Stomach smooth muscle (tissue), 2 donors: ENCODE measurements at regions not wholly inside any gene's neighbourhood (a gene's known extent, or its start where the extent isn't known, plus 50 kb on each side); places are given as distances from the start of the nearest gene placed in this dataset.
"Not testable (repeated sequence)": the region's sequence is repeated elsewhere in the genome, so short reads cannot be mapped to it uniquely, and the experiment has no call there.

Source experiments
- H3K27ac ChIP-seq: one replicate; pipeline ENCODE4 v1.7.0; 2013; ENCODE audit warnings: mild to moderate bottlenecking, low read length, inconsistent platforms
- H3K27me3 ChIP-seq, 2 donors: one replicate each; pipeline ENCODE4 v1.7.0; 2013; ENCODE audit warnings: low read length in 2 of 2; ENCODE audit not compliant: insufficient read depth in 2 of 2, control insufficient read depth in 1 of 2
- H3K36me3 ChIP-seq, 2 donors: one replicate each; pipeline ENCODE4 v1.7.0; 2013; ENCODE audit warnings: low read length in 2 of 2; ENCODE audit not compliant: control insufficient read depth in 2 of 2, insufficient read depth in 2 of 2
- H3K4me1 ChIP-seq: one replicate; pipeline ENCODE4 v1.7.0; 2013; ENCODE audit warnings: low read length; ENCODE audit not compliant: control insufficient read depth, insufficient read depth
- H3K4me3 ChIP-seq, 2 donors: one replicate each; pipeline ENCODE4 v1.7.0; 2013; ENCODE audit warnings: low read length in 2 of 2
- H3K9ac ChIP-seq, 2 donors: one replicate each; pipeline ENCODE4 v1.7.0; 2013; ENCODE audit warnings: low read length in 2 of 2, mild to moderate bottlenecking in 1 of 2
- H3K9me3 ChIP-seq, 2 donors: one replicate each; pipeline ENCODE4 v1.7.0; 2013; ENCODE audit warnings: low read length in 2 of 2; ENCODE audit not compliant: control insufficient read depth in 2 of 2
- donor health status: healthy.
- donor health status: Pancreatic carcinoma.

- no peak overlapping the region for H3K4me3 ChIP-seq
- peaks cover 6% of the 10 kb centered on the region for H3K4me1 ChIP-seq
- no peaks in the 10 kb centered on the region for H3K9me3 ChIP-seq
- no peaks in the 10 kb centered on the region for H3K27me3 ChIP-seq
- H3K36me3 ChIP-seq, result no peaks in the 10 kb centered on the region
- H3K27ac ChIP-seq, result no peak overlapping the region
- H3K9ac ChIP-seq, result no peak overlapping the region
Measured at GRCh38 chr12:115294453-115295133, 610.6 kb upstream of the TBX3 start.

GRCh38 chr12:115285429-115285828 is 601.5 kb upstream of the TBX3 start:
- H3K4me1 ChIP-seq, H3K36me3 ChIP-seq, H3K27ac ChIP-seq, H3K27me3 ChIP-seq, H3K9me3 ChIP-seq, H3K9ac ChIP-seq, H3K4me3 ChIP-seq: not testable (repeated sequence)

- H3K4me3 ChIP-seq, result no peak overlapping the region
- H3K9ac ChIP-seq, result no peak overlapping the region
- H3K36me3 ChIP-seq, result no peaks in the 10 kb centered on the region
- peaks cover 0 to 2% of the 10 kb centered on the region in 2 donors for H3K27me3 ChIP-seq
- H3K27ac ChIP-seq, result no peak overlapping the region
- H3K4me1 ChIP-seq, result no peaks in the 10 kb centered on the region
- H3K9me3 ChIP-seq, result no peaks in the 10 kb centered on the region
Measured at GRCh38 chr12:115273456-115273855, 589.5 kb upstream of the TBX3 start.

GRCh38 chr12:115268451-115268850 is 584.5 kb upstream of the TBX3 start:
- Histone ChIP-seq H3K27ac (no peak overlapping the region), H3K27me3 (peaks cover 0 to 3% of the 10 kb centered on the region in 2 donors), H3K4me3 (no peak overlapping the region), H3K9me3 (no peaks in the 10 kb centered on the region), H3K36me3 (no peaks in the 10 kb centered on the region), H3K4me1 (no peaks in the 10 kb centered on the region), H3K9ac (no peak overlapping the region)

GRCh38 chr12:115267891-115268290 is 583.9 kb upstream of the TBX3 start:
- Histone ChIP-seq H3K4me1 (no peaks in the 10 kb centered on the region), H3K27me3 (peaks cover 0 to 2% of the 10 kb centered on the region in 2 donors), H3K27ac (no peak overlapping the region), H3K9ac (no peak overlapping the region), H3K4me3 (no peak overlapping the region), H3K36me3 (no peaks in the 10 kb centered on the region), H3K9me3 (no peaks in the 10 kb centered on the region)

- H3K4me1 ChIP-seq, result no peaks in the 10 kb centered on the region
- no peak overlapping the region for H3K9ac ChIP-seq
- no peaks in the 10 kb centered on the region for H3K9me3 ChIP-seq
- no peak overlapping the region for H3K4me3 ChIP-seq
- H3K27ac ChIP-seq, result no peak overlapping the region
- peaks cover 0 to 2% of the 10 kb centered on the region in 2 donors for H3K27me3 ChIP-seq
- no peaks in the 10 kb centered on the region for H3K36me3 ChIP-seq
Measured at GRCh38 chr12:115267464-115267863, 583.5 kb upstream of the TBX3 start.

- Histone ChIP-seq H3K36me3 (no peaks in the 10 kb centered on the region), H3K4me3 (no peak overlapping the region), H3K4me1 (peaks cover 3% of the 10 kb centered on the region)
Measured at GRCh38 chr12:115264605-115265004, 580.6 kb upstream of the TBX3 start.

GRCh38 chr12:115261691-115262398 is 577.9 kb upstream of the TBX3 start:
- H3K9ac ChIP-seq, result no peak overlapping the region

More at GRCh38 chr12:115264605-115265004, 580.6 kb upstream of the TBX3 start:
- Histone ChIP-seq H3K9me3 (no peaks in the 10 kb centered on the region), H3K27ac (no peak overlapping the region), H3K27me3 (peaks cover 0 to 2% of the 10 kb centered on the region in 2 donors), H3K9ac (no peak overlapping the region)

GRCh38 chr12:115260762-115261675 is 577.0 kb upstream of the TBX3 start:
- Histone ChIP-seq H3K36me3 (no peaks in the 10 kb centered on the region), H3K9ac (no peak overlapping the region), H3K27me3 (no peaks in the 10 kb centered on the region), H3K9me3 (no peaks in the 10 kb centered on the region), H3K4me1 (peaks cover 3% of the 10 kb centered on the region), H3K27ac (no peak overlapping the region), H3K4me3 (no peak overlapping the region)

More at GRCh38 chr12:115261691-115262398, 577.9 kb upstream of the TBX3 start:
- H3K27ac ChIP-seq, result no peak overlapping the region
- no peaks in the 10 kb centered on the region for H3K9me3 ChIP-seq
- no peaks in the 10 kb centered on the region for H3K27me3 ChIP-seq
- no peak overlapping the region for H3K4me3 ChIP-seq
- peaks cover 3% of the 10 kb centered on the region for H3K4me1 ChIP-seq
- H3K36me3 ChIP-seq, result no peaks in the 10 kb centered on the region

GRCh38 chr12:115259968-115260747 is 576.2 kb upstream of the TBX3 start:
- Histone ChIP-seq H3K4me3 (no peak overlapping the region), H3K36me3 (no peaks in the 10 kb centered on the region), H3K27ac (no peak overlapping the region), H3K9me3 (no peaks in the 10 kb centered on the region), H3K4me1 (peaks cover 3% of the 10 kb centered on the region), H3K9ac (no peak overlapping the region), H3K27me3 (peaks cover 0 to 3% of the 10 kb centered on the region in 2 donors)
